SK-N-SH treated with all-trans-retinoic acid at 6 μM for 48 hours (cell line): ENCODE measurements at regions not wholly inside any gene's neighbourhood (a gene's known extent, or its start where the extent isn't known, plus 50 kb on each side); places are given as distances from the start of the nearest gene placed in this dataset.

Source experiments
- ATAC-seq: fragments of 200-7000 bp; cut with Tn5 transposase; 3 replicates; pipeline ENCODE4 v1.9.1; 2020; ENCODE audit warnings: mild to moderate bottlenecking, moderate library complexity
- ARNTL ChIP-seq: fragments of 450-650 bp; formaldehyde crosslinking; IDR thresholded peaks from 2 replicates; pipeline ENCODE4 v1.5.0; 2020; ENCODE audit warnings: low read depth, mild to moderate bottlenecking, moderate library complexity, borderline replicate concordance
- CSDC2 ChIP-seq: fragments of 250-450 bp; sonication (Bioruptor Pico); IDR thresholded peaks from 2 replicates; pipeline ENCODE4 v1.5.0; 2020; ENCODE audit warnings: mild to moderate bottlenecking, moderate library complexity
- CSRNP3 ChIP-seq: fragments of 250-450 bp; sonication (Bioruptor Pico); IDR thresholded peaks from 2 replicates; pipeline ENCODE4 v1.5.1; 2021; ENCODE audit warnings: mild to moderate bottlenecking, moderate library complexity
- ESRRG ChIP-seq: fragments of 250-450 bp; sonication (Bioruptor Pico); IDR thresholded peaks from 2 replicates; pipeline ENCODE4 v1.6.1; 2021; ENCODE audit warnings: mild to moderate bottlenecking
- GLIS3 ChIP-seq: fragments of 250-450 bp; sonication (Bioruptor Pico); IDR thresholded peaks from 2 replicates; pipeline ENCODE4 v1.5.0; 2020; ENCODE audit warnings: mild to moderate bottlenecking, moderate library complexity
- ISL1 ChIP-seq: fragments of 250-450 bp; sonication (Bioruptor Pico); IDR thresholded peaks from 2 replicates; pipeline ENCODE4 v2.1.2; 2022; ENCODE audit warnings: mild to moderate bottlenecking, moderate library complexity
- OSR1 ChIP-seq: fragments of 250-450 bp; sonication (Bioruptor Pico); IDR thresholded peaks from 2 replicates; pipeline ENCODE4 v1.8.0; 2022; ENCODE audit warnings: moderate library complexity, mild to moderate bottlenecking, inconsistent platforms
- PATZ1 ChIP-seq: fragments of 250-450 bp; sonication (Bioruptor Pico); IDR thresholded peaks from 2 replicates; pipeline ENCODE4 v1.8.0; 2020; ENCODE audit warnings: mild to moderate bottlenecking, moderate library complexity, borderline replicate concordance
- POU6F1 ChIP-seq: fragments of 250-450 bp; sonication (Bioruptor Pico); IDR thresholded peaks from 2 replicates; pipeline ENCODE4 v1.8.0; 2021; ENCODE audit warnings: low read depth, mild to moderate bottlenecking, moderate library complexity, borderline replicate concordance
- SNAI2 ChIP-seq: fragments of 250-450 bp; sonication (Bioruptor Pico); IDR thresholded peaks from 2 replicates; pipeline ENCODE4 v1.5.0; 2020; ENCODE audit warnings: mild to moderate bottlenecking, moderate library complexity
- TCF4 ChIP-seq: fragments of 250-450 bp; sonication (Bioruptor Pico); IDR thresholded peaks from 2 replicates; pipeline ENCODE4 v1.8.0; 2021; ENCODE audit warnings: mild to moderate bottlenecking, moderate library complexity, borderline replicate concordance
- TSHZ2 ChIP-seq: fragments of 250-450 bp; sonication (Bioruptor Pico); IDR thresholded peaks from 2 replicates; pipeline ENCODE4 v1.5.0; 2020; ENCODE audit warnings: mild to moderate bottlenecking, moderate library complexity
- ZC3H10 ChIP-seq: fragments of 250-450 bp; sonication (Bioruptor Pico); IDR thresholded peaks from 2 replicates; pipeline ENCODE4 v1.5.1; 2021; ENCODE audit warnings: mild to moderate bottlenecking, moderate library complexity
- ZFP3 ChIP-seq: fragments of 250-450 bp; sonication (Bioruptor Pico); IDR thresholded peaks from 2 replicates; pipeline ENCODE4 v1.5.0; 2020; ENCODE audit warnings: mild to moderate bottlenecking, moderate library complexity
- ZFP30 ChIP-seq: fragments of 450-650 bp; formaldehyde crosslinking; IDR thresholded peaks from 2 replicates; pipeline ENCODE4 v1.5.0; 2022; ENCODE audit warnings: mild to moderate bottlenecking, moderate library complexity
- ZNF565 ChIP-seq: fragments of 450-650 bp; formaldehyde crosslinking; conservative IDR thresholded peaks from 2 replicates; pipeline ENCODE4 v1.5.0; 2020; ENCODE audit warnings: low read depth, mild to moderate bottlenecking, moderate library complexity
- ZNF70 ChIP-seq: fragments of 450-650 bp; formaldehyde crosslinking; IDR thresholded peaks from 2 replicates; pipeline ENCODE4 v1.5.0; 2020; ENCODE audit warnings: mild to moderate bottlenecking, moderate library complexity
- ZNF8 ChIP-seq: fragments of 450-650 bp; formaldehyde crosslinking; IDR thresholded peaks from 2 replicates; pipeline ENCODE4 v1.5.0; 2020; ENCODE audit warnings: mild to moderate bottlenecking, moderate library complexity
- TF ChIP-seq, protein P1 (sequence below): fragments of 250-450 bp; sonication (Bioruptor Pico); IDR thresholded peaks from 2 replicates; pipeline ENCODE4 v1.5.1; 2020; ENCODE audit warnings: low read depth, mild to moderate bottlenecking, moderate library complexity

GRCh38 chrX:40922307-40922706 lies 162.9 kb upstream of the USP9X start (continued):
- TF ChIP-seq TCF4 (CRISPR knock-in tag), result no peak

- ATAC-seq, result peak; percentile 22; the same call in 1 of the 3 replicates
Observed at GRCh38 chrX:40926739-40927427, 158.4 kb upstream of the USP9X start.

- no peak for ATAC-seq
- TF ChIP-seq ZNF8 (CRISPR knock-in tag) (no peak), GLIS3 (CRISPR knock-in tag) (no peak), PATZ1 (CRISPR knock-in tag) (no peak), SNAI2 (no peak), OSR1 (CRISPR knock-in tag) (no peak), ZC3H10 (CRISPR knock-in tag) (no peak), ISL1 (no peak), CSRNP3 (CRISPR knock-in tag) (no peak)
Observed at GRCh38 chrX:40928076-40928475, 157.2 kb upstream of the USP9X start.

GRCh38 chrX:40931921-40932320 lies 153.3 kb upstream of the USP9X start:
- ATAC-seq, result peak; percentile 44
- TF ChIP-seq ARNTL (no peak), OSR1 (CRISPR knock-in tag) (no peak), ZNF8 (CRISPR knock-in tag) (no peak), ZNF70 (CRISPR knock-in tag) (no peak), ISL1 (no peak), TSHZ2 (CRISPR knock-in tag) (no peak), GLIS3 (CRISPR knock-in tag) (no peak), CSDC2 (CRISPR knock-in tag) (no peak), PATZ1 (CRISPR knock-in tag) (no peak)
- TF ChIP-seq, protein P1, sequence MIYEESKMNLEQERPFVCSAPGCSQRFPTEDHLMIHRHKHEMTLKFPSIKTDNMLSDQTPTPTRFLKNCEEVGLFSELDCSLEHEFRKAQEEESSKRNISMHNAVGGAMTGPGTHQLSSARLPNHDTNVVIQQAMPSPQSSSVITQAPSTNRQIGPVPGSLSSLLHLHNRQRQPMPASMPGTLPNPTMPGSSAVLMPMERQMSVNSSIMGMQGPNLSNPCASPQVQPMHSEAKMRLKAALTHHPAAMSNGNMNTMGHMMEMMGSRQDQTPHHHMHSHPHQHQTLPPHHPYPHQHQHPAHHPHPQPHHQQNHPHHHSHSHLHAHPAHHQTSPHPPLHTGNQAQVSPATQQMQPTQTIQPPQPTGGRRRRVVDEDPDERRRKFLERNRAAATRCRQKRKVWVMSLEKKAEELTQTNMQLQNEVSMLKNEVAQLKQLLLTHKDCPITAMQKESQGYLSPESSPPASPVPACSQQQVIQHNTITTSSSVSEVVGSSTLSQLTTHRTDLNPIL (CRISPR knock-in tag), result no peak

- peak; percentile 23 for ATAC-seq
- TF ChIP-seq ZC3H10 (CRISPR knock-in tag) (no peak), ESRRG (no peak), CSDC2 (CRISPR knock-in tag) (no peak), GLIS3 (CRISPR knock-in tag) (no peak), ZFP3 (CRISPR knock-in tag) (no peak), POU6F1 (CRISPR knock-in tag) (no peak), ARNTL (no peak), ZNF8 (CRISPR knock-in tag) (no peak), ZNF70 (CRISPR knock-in tag) (no peak), OSR1 (CRISPR knock-in tag) (no peak), ISL1 (no peak), TCF4 (CRISPR knock-in tag) (no peak), CSRNP3 (CRISPR knock-in tag) (no peak), ZNF565 (CRISPR knock-in tag) (no peak), ZFP30 (CRISPR knock-in tag) (no peak)
Observed at GRCh38 chrX:40933132-40933705, 152.0 kb upstream of the USP9X start.
